Heart left ventricle (tissue), 13 donors: ENCODE measurements at regions not wholly inside any gene's neighbourhood (a gene's known extent, or its start where the extent isn't known, plus 50 kb on each side); places are given as distances from the start of the nearest gene placed in this dataset.

ENCODE experiments used
- POLR2A ChIP-seq, 2 donors: fragments of 450-650 bp; IDR thresholded peaks; one replicate each; pipeline ENCODE4 v1.6.1; 2017; ENCODE audit warnings: antibody characterized with exemption in 2 of 2, mild to moderate bottlenecking in 2 of 2, moderate library complexity in 2 of 2
- TF ChIP-seq, protein P1 (sequence below), 12 donors: fragments of 200-600 bp; sonication (generic) in 4 of 12; IDR thresholded peaks; one replicate each; pipeline versions ENCODE4 v1.5.0 to v1.8.0; 2018 to 2022; ENCODE audit warnings: antibody characterized with exemption in 12 of 12, mild to moderate bottlenecking in 5 of 12
- donor health status: ischemic (EF 13 %, LVEDD 7.1; RV severe dilation, severe dysfunction).
- donor health status: DM: no; HTN: yes; CAD: no.
- donor health status: DM: no; HTN: no; CAD: no.
- donor health status: ischemic (EF 25% LVEDD 6.9; RV normal size, moderate dysfunction).
- donor health status: ischemic (EF 25% LVEDD 5.7; RV mildly dilated, moderate dysfunction).
- donor health status: ischemic (EF 35%, LVEDD 5.7; RV mildly dilated, moderate dysfunction).
- donor health status: nonischemic (EF 11% LVEDD 7.7; RV severe dilation, severe dysfunction).
- donor health status: DM: yes; HTN: yes; CAD: no.
- donor health status: PGD.
- donor health status: ischemic (EF 29% LVEDD 5.4; RV normal size, mild dysfunction).
- donor health status: nonischemic (EF 23%, LVEDD 6.1; RV moderate dilation, normal function).

DNA sequence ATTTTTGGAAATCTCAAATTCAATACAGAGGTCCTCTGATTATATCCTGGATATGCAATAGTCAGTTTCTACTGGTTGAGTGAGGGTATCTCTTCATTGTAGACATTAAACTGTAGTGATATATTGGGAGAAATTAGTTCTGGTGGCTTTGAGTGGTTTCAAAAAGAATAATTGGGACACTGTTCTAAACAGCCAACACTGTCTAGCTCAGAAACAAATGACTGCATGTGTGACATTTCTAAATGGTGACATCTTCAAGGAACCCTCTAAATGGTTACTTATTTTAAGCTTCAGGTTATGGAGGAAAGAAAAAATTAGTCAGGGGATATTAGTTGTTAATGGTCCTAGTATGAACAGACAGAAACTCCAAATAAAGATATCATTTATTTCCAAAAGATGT is 186.2 kb downstream of the LARP7 start:
- TF ChIP-seq, protein P1, sequence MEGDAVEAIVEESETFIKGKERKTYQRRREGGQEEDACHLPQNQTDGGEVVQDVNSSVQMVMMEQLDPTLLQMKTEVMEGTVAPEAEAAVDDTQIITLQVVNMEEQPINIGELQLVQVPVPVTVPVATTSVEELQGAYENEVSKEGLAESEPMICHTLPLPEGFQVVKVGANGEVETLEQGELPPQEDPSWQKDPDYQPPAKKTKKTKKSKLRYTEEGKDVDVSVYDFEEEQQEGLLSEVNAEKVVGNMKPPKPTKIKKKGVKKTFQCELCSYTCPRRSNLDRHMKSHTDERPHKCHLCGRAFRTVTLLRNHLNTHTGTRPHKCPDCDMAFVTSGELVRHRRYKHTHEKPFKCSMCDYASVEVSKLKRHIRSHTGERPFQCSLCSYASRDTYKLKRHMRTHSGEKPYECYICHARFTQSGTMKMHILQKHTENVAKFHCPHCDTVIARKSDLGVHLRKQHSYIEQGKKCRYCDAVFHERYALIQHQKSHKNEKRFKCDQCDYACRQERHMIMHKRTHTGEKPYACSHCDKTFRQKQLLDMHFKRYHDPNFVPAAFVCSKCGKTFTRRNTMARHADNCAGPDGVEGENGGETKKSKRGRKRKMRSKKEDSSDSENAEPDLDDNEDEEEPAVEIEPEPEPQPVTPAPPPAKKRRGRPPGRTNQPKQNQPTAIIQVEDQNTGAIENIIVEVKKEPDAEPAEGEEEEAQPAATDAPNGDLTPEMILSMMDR (IDR thresholded peaks at IDR 0.05) = no peak
- no peak for TF ChIP-seq POLR2A (IDR thresholded peaks at IDR 0.05)
